ENCODE measurements at regions not wholly inside any gene's neighbourhood (a gene's known extent, or its start where the extent isn't known, plus 50 kb on each side); places are given as distances from the start of the nearest gene placed in this dataset.

- Histone ChIP-seq H3K4me3 (no peak overlapping the region), H3K4me1 (no peaks in the 10 kb centered on the region), H3K27me3 (peaks cover 0 to 35% (median 0%) of the 10 kb centered on the region in 7 donors), H3K27ac (no peak overlapping the region), H3K9me3 (no peaks in the 10 kb centered on the region), H3K36me3 (no peaks in the 10 kb centered on the region)
- 75 to 83% methylated on average over 7 of the region's 7 CpGs for WGBS, 2 donors
- intact Hi-C loops (cut with DNase I) = no loop called here
- no peak for ATAC-seq
- DNase-seq = no peak
- TF ChIP-seq CTCF (IDR thresholded peaks at IDR 0.05) = no peak
Observed at GRCh38 chr20:60237981-60238380, 279.8 kb downstream of the CDH26 start.

- WGBS, 2 donors = 69 to 80% methylated on average over 11 of the region's 11 CpGs
- Histone ChIP-seq H3K36me3 (no peaks in the 10 kb centered on the region), H3K4me3 (no peak overlapping the region), H3K27me3 (peaks cover 0 to 35% (median 0%) of the 10 kb centered on the region in 7 donors), H3K27ac (no peak overlapping the region), H3K9me3 (no peaks in the 10 kb centered on the region), H3K4me1 (no peaks in the 10 kb centered on the region)
- DNase-seq (no peak), ATAC-seq (no peak)
- TF ChIP-seq CTCF (IDR thresholded peaks at IDR 0.05) = no peak
- intact Hi-C loops (cut with DNase I) = no loop called here
Observed at GRCh38 chr20:60238992-60239660, 280.9 kb downstream of the CDH26 start.

- ATAC-seq (no peak), DNase-seq (no peak)
- Histone ChIP-seq H3K4me1 (no peaks in the 10 kb centered on the region), H3K4me3 (no peak overlapping the region), H3K36me3 (no peaks in the 10 kb centered on the region), H3K27me3 (peaks cover 0 to 35% (median 0%) of the 10 kb centered on the region in 7 donors), H3K27ac (no peak overlapping the region), H3K9me3 (no peaks in the 10 kb centered on the region)
- no peak for TF ChIP-seq CTCF (IDR thresholded peaks at IDR 0.05)
- intact Hi-C loops (cut with DNase I) = no loop called here
- WGBS, 2 donors = 56 to 59% methylated on average over 12 of the region's 12 CpGs
Observed at GRCh38 chr20:60239956-60240355, 281.7 kb downstream of the CDH26 start.

GRCh38 chr20:60240415-60240814 is 282.2 kb downstream of the CDH26 start:
- Histone ChIP-seq H3K27ac (no peak overlapping the region), H3K4me1 (no peaks in the 10 kb centered on the region), H3K9me3 (no peaks in the 10 kb centered on the region), H3K27me3 (peaks cover 0 to 35% (median 0%) of the 10 kb centered on the region in 7 donors), H3K4me3 (no peak overlapping the region), H3K36me3 (no peaks in the 10 kb centered on the region)
- no peak for TF ChIP-seq CTCF (IDR thresholded peaks at IDR 0.05)
- WGBS, 2 donors = 68 to 73% methylated on average over 7 of the region's 7 CpGs
- DNase-seq = no peak
- no peak for ATAC-seq
- intact Hi-C loops (cut with DNase I) = no loop called here

All from heart right ventricle (tissue), 16 donors.